HG03159 (cell line): ENCODE measurements at regions not wholly inside any gene's neighbourhood (a gene's known extent, or its start where the extent isn't known, plus 50 kb on each side); places are given as distances from the start of the nearest gene placed in this dataset.

Experiments used
- ATAC-seq: cut with Tn5 transposase; IDR thresholded peaks from one replicate; pipeline ENCODE4 v1.9.1; 2021; ENCODE audit warnings: mild to moderate bottlenecking, moderate library complexity; ENCODE audit not compliant: unreplicated experiment

DNA sequence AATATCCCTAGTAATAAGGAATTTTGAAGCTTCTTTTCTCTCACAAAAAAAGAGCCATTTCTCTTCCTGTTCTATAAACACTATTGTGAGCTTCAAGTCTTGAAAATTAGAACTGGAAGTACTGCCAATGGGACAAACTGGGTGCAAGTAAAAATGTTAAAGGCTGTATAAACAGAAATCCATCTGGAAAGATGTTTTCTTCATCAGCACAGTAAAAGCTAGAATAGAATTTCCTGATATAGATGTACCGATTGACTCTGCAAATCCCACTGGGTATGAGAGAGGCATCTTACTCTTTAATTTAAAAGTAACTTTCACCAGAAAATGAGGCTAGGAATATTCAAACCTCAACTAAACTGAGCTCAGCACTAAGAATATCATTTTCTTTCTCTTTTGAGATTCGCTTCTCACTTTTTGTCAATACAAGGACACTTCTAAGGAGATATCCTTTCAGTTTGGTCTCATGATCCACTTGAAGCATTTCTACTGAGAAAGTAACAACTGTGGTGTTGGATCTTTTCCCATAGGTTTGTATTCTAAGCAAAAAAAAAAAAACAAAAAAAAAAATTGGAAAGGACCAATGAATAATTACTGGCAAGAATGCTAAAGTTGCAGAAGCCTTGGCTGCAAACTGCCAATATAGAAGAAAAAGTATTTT, 169.0 kb upstream of the PRDM1 start:
- no peak for ATAC-seq

DNA sequence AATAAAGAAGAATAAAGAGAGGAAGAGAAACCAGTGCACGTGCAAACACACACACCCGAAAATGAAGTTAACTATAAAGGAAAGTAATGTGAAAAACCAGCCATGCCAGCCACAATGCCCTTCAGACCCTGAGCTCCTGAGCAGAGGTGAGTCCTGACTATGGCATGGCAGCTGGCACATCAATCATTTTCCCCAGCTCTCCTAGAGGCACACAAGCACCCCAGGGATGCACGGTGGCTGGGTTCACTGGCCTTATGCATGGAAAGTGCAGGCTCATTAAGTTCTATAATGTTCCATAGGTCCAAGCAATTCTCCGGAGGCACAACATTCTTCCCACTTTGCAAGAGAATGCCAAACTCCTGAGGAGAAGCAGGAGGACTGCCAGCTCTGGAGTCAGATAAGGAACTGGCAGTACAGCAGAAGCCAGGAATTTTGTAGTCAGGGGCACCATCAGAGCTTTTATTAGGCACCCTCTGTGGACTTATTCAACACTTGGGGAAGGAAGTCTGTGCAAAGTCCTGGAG, 175.0 kb upstream of the PRDM1 start:
- ATAC-seq: no peak

DNA sequence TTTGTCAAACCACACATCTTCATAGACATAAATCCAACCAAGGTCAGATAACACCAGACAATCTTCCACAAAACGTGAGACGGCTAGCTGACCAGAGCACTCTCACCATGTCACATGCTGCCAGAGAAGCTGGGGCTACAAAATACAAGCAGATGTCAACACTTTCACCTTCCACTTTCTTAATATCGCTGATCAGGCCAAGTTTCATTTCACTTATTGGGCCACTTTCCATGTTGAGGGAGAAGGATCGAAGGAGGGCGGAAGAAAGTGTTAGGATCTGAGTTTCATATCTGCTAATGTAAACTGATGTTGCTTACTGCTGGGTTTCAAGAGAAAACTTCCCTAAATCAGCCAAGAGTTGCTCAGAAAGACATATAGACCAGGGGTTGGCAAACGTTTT, 177.0 kb upstream of the PRDM1 start:
- no peak for ATAC-seq

DNA sequence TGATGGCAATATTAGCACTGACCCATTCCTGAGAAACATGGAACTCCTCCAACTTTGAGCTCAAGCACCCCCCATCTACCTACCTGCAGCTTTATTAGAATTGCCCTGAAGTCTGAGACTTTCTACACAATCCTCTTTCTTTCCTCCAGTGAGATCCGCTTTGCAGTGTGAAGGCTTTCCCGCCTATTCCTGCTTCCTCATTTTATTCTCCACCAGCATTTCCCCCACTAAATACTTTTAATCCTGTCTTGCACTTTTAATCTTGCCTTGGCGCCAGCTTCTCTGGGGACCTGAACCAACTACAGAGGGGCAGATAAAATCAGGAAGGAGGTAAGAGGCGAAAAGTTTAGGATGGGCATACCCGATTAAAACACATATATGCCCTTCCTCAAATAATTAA, 178.1 kb upstream of the PRDM1 start:
- ATAC-seq: no peak

DNA sequence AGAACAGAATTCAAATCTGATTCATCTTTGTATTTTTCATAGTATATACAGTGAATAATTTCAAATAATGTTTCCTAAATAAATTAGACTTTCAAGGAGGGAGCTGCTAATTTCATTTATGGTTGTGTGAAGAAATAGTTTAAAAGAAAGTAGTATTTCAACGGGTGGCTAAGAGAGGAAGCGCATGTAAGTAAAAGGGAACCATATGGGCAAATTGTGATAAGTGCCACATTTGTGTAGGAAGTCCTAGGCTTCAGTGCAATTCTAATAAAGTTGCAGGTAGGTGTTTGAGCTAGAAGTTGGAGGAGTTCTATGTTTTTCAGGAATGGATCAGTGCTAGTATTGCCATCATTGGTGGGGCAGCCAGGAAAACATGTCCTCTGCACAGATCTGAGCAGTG, 178.8 kb upstream of the PRDM1 start:
- no peak for ATAC-seq

DNA sequence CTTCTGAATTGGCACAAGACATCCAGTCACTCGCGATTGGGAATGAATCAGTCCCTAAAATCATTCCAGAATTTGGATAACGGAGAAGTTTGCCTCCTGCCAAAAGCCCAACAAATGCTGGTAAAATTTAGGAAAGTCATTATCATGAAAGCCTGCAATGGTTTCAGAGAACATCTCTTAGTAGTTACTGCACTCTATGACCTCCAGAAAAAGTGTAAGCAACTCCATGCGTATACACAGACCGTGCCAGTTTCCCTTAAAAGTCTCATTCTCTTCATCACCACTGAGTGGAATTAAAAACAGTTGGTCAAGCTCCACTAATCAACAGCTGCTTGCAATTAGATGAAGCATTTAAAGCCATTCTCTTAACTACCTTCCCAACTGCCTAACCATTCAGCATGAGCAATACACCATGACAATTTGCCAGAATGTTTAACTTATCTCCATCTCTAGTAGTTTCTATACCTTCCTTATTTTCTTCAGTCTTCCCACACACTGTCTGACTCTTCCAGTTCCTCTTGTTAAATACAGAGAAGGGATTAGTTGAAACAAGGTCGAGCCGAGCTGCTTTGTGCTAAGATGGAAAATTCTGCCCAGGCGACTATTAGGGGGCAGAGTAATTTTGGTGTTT, 183.6 kb upstream of the PRDM1 start:
- no peak for ATAC-seq

DNA sequence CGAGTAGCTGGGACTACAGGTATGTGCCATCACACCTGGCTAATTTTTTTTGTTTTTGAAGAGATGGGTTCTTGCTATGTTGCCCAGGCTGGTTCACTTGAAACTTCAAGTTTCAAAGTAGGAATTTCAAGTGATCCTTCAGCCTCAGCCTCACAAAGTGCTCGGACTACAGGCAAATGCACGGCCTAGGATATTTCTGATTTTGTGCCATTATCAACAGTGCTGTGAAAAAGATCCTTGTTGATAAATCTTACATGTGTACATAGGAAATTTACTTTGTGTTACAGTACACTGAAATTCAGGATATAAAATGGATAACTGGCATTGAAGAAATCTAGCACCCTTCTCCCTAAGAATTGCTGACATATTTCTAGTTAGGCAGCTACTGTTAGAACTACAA, 184.6 kb upstream of the PRDM1 start:
- ATAC-seq: no peak

DNA sequence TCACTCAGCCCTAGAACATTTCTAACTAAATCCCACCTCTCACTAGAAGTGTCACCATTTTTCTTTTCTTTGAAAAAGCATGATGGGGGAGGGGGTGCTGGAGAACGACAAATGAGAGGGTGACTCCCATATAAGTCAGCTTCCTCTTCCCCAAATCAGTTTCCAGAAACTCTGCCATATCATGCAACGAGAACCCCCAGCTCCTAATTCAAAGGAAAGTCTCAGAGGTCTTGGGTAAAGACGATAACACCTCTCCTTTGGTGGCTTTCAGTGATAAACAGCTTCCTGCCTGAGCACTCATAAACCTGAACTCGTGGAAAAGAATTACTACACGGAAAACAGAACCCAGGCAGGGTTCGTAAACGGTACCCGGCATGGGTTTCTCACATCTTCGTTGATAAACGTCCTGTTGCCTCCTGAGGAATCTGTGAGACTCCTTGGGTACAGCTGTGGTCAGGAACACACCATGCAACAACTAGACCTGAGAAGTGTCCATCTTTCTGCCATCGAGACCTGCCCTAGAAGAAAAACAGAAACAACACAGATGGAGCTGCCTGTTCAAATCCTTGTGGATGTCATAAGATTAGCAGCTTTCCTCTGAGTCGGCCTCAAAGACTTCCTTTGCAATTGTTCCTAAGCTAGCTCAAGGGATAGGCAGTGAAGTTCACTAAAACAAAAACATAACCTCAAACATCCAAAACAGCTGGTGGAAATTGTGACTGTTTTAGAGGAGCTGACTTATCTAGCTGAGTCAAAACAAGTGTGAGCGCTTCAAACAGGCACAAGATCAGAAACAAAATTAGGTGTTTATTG, 185.8 kb upstream of the PRDM1 start:
- no peak for ATAC-seq

DNA sequence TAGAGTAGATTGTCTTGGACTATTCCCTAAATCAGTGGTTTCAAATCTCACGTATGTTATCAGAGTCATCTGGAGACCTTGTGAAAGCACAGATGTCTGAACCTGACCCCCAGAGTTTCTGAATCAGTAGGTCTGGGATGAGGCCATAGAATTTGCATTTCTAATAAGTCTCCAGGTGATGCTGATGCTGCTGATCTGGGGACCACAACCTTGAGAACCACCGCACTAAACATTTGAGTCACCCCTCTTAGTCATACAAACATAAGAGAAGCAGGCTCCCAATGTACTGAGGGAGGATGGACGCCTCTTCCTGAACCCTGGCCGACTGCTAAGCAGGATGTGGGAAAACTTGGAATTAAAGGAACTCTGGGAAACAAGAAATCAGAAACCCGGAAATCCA, 187.8 kb upstream of the PRDM1 start:
- peak; percentile 68 for ATAC-seq

DNA sequence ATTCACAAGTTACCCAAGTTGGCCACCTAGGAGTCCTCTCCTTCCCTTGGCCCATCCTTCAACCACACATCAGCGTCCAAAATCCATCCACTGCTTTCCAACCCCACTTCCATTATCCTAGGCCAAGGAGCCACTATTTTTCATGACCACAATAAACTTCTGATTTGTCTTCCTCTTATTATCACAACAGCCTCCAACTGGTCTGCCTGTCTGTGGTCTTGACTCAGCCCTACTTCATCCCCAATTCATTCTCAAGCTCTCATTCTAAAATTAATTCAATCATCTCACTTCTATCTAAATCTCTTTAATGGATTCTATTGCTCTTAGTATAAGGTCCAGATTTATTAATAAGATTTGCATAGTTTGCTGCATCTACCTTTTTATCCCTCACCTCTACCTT, 189.0 kb upstream of the PRDM1 start:
- ATAC-seq: no peak

DNA sequence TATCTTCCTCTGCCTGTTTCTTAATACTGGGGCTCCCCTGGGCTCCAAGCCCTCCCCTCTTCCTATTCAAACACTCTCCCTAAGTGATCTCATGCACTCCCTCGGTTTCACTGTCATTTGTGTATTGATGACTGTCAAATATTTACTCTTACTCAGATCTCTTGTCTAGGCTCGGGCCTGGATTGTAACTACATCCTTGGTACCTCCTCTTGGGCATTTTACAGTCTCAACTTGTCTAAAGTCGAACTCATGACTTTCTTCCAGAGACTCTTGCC, 189.4 kb upstream of the PRDM1 start:
- ATAC-seq: no peak

DNA sequence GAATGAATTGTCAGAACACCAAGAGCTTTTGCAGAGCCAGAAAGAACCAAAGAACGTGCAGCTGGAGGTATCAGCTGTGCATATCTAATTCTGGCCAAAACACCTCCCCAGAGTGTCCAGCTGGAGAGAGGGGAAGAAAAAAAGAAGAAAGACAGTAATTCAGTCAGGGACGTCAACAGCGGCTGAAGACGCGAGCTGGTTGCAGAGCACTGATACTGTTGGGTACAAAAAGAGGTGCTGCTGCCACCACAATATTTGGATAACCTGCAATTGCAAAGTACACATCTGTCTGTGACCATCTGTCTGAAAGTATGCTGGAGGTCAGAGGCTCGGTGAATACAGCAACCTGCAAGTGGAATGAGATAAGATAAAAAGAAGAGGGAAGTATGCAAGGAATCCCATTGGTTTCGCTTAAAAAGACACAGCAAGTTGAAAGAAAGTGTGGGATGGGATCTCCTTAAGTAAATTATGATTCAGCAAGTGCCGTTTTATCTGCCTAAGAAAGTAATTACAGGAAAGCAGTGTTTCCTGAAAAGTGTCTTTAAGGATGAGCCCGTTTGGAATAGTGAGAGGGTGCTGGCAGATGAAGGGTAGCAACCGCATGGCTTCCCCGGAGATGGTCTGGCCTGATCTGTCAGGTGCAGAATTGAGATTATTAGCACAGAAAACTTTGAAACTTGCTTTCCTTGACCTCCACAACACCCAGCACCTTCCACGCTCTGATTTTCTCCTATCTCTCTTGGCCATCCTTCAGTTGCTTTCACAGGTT, 189.9 kb upstream of the PRDM1 start:
- ATAC-seq: no peak

DNA sequence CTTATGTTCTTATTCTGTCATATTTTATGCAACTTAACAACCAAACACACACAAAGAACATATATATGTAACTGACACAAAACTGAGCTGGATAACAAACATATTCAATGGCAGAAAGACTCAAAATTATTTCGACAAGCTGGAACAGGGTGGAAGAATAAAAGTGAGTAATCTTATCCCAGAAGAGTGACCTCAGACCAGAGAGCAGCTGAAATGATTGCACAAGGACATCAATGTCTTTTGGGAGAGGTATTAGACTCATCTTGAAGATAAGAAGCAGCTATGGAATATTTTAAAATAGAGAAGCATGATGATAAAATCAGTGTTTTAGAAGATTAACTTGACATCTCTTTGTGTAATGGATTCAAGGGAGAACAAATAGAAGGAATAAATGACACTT, 191.6 kb upstream of the PRDM1 start:
- ATAC-seq: no peak

DNA sequence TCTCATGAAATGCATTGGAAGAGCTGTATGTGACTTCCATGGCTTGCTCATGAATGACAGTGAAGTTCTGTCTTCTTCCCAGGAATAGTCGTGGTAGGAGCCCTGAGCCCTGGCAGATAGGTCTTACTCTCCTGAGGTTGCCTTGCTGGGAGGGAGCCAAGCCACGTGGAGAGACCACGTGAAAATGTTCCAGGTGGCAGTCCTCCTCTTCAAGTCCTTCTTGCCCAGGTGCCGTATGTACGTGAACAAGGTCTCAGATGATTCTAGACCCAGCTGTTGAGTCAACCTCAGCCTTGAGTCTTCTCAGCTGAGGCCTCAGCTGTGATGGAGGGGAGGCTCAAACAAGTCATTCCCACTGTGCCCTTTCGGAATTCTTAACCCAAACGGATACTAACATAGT, 192.4 kb upstream of the PRDM1 start:
- no peak for ATAC-seq

DNA sequence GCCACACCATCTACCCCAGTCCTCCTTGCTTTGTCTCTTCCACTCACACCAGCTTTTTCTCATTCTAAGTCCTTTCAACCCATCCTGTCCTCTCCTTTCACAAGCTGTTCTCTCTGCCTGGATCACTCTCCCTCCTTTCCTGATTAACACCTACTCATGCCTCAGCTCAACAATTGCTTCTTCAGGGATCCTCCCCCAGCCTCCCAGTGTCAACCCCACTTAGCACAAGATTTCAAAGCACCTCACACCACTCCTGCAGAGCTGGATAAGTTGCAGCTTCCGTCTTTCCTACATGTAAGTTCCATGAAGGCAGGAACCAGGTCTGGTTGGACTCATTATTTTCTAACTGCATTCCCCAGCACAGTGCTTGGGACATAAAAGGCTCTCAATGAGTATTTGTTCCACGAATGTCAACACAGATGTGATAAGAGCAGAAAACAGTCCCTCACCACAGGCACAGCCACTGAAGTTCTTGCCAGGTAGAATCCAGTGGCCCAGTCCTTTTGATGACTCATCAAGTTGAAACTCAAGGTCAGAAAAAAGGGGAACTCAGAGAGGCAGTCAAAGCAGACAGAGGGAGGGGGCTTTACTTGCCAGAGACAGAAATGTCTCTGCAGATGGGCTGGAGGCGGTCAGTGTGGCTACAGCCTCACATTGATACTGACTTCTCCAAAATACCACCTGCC, 193.4 kb upstream of the PRDM1 start:
- ATAC-seq: peak; percentile 94

DNA sequence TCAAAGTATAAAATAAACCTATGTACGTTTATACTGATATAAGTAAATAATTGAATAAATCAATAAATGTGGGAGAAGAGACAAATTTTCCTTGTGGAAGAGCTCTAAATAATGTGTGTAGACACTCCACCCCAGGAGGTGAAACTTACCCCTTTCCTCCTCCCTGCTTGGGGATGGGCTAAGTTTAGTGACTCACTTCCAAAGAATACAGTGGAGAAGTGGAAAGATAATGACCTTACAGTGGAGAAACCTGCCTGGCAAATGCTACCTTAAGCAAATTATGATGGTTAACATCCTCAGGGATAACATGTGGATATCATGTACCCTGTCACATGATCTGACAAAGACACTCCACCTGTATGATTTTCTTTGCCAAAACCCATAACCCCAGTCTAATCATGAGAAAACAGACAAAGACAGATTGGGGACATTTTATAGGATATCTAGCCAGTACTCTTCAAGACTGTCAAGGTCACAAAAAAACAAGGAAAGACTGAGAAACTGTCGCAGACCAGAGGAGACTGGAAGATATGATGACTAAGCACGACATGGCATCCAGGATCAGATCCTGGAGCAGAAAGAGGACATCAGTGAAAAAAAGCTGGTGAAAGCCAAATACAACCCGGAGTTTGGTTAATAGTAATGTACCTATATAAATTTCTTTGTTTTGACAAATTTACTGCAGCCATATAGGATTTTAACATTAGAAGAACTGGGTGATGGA, 195.5 kb upstream of the PRDM1 start:
- ATAC-seq: no peak

DNA sequence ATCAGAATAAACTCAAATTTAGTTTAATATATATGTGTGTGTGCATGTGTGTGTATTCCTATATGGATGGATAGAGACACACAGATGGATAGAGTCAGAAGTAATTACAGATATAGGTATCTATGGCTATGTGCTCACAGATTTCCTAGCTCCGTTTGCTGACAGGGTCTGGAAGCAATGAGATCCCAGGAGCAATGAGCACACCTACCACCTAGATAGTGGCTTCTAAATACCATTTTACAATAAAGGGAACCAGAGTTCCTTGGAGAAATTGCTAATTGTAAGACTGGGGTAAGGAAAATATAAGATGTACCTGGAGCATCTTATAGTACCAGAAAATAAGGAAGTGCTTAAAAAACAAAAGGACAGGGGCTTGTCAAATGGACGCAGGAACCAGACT, 196.2 kb upstream of the PRDM1 start:
- no peak for ATAC-seq

DNA sequence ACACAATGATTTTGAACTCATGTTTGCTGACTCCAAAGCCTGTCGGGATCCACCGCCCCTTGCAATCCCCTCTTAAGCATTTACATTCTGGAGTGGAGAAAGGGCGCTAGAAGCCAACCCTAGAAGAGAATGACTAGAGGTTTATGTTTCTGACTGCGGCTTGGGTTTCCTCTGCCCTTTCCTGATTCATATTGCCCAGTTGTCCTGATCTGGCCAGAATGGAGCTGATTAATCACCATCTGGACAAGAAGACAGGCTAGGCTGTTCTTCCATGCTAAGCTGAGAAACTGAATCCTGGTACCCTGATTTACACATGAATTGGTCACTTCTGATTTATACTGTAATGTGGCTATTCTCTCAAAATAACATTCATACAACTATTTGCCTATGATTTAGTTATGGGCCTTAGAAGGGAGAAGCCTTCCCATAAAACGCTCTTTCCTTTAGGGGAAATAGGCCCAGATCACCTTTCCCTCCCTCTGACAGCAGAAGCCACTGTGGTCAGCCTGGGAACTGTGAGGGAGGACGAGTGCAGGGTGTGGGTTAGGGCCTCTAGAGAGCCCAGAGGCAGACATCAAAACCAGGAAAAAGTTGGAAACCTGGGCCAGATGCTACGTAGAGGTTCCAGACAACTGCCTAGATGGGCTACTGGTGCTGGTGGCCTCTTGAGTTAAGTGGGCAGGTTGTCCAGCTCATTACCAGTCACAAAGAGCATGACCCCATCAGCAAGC, 199.2 kb upstream of the PRDM1 start:
- ATAC-seq: no peak

DNA sequence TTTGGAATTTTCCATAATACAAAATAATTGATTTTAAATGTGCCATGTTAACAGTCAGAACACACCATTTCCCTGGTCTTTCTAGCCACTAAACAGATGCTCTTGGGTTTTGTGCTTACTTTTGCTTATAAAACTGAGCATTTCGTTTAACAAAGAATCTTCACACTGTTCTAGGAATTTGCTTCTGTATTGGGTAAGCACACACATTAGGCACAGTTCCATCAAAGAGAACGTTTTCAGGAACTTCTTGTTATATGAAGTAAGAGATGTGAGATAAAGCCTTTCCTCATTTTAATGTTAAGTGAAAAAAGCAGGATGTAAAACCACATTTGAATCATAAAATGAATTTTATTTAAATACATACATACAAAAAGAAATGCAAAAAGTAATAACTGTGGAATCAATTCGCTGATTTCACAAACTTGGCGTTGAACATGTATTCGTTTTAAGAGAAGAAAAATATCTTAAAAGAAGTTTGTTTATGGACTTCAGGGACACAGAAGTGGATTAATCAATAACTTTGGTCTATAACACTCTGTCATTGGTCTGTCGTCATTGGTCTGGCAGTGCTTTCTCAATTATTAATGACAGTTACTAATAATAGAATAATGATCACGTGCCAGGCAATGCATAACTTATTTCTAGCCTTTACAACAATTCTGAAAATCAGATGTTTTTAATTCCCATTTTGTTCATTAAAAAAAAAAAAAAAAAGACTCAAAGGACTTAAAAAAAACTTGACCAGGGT, 199.9 kb upstream of the PRDM1 start:
- ATAC-seq: no peak
